Transverse colon (tissue), 4 donors: ENCODE measurements at regions not wholly inside any gene's neighbourhood (a gene's known extent, or its start where the extent isn't known, plus 50 kb on each side); places are given as distances from the start of the nearest gene placed in this dataset.

Source experiments
- EP300 ChIP-seq: sonication (generic); formaldehyde crosslinking; IDR thresholded peaks from one replicate; pipeline ENCODE4 v1.6.1; 2017; ENCODE audit warnings: antibody characterized with exemption, low read depth
- POLR2A ChIP-seq: fragments of 450-650 bp; IDR thresholded peaks from one replicate; pipeline ENCODE4 v1.6.1; 2016; ENCODE audit warnings: antibody characterized with exemption, mild to moderate bottlenecking, moderate library complexity
- POLR2AphosphoS5 ChIP-seq, 3 donors: sonication (generic); formaldehyde crosslinking; IDR thresholded peaks; one replicate each; pipeline ENCODE4 v1.6.1; 2016; ENCODE audit warnings: antibody characterized with exemption in 3 of 3
- TF ChIP-seq, protein P1 (sequence below), 5 experiments: fragments of 200-600 bp in 3 of 5; fragments of 450-650 bp in 2 of 5; sonication (generic) in 3 of 5; IDR thresholded peaks; 1 replicate in 2 of 5; 2 replicates in 3 of 5; pipeline ENCODE4 v1.5.1; 2016 to 2017; ENCODE audit warnings: antibody characterized with exemption in 5 of 5, inconsistent platforms in 3 of 5, mild to moderate bottlenecking in 2 of 5, moderate library complexity in 1 of 5

DNA sequence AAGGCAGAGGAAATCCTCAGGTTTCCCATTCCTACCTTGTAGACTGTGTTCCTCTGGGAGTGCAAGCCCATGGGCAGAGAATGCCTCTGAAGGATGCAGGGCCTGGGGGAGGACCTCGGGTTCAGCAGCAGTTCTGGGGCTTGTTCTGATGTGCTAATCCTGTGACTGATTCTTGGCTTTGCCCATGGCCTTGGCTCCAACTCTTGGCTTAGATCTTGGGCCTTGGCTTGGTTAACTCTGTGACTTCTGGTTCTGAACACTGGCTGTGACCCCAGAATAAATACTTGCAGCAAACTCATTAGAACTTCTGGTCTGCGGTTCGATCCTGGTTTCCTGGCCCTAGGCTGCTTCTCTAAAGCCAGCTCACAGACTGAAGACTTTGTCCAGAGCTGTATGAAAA lies 366.9 kb upstream of the ZEB2 start:
- TF ChIP-seq, protein P1, sequence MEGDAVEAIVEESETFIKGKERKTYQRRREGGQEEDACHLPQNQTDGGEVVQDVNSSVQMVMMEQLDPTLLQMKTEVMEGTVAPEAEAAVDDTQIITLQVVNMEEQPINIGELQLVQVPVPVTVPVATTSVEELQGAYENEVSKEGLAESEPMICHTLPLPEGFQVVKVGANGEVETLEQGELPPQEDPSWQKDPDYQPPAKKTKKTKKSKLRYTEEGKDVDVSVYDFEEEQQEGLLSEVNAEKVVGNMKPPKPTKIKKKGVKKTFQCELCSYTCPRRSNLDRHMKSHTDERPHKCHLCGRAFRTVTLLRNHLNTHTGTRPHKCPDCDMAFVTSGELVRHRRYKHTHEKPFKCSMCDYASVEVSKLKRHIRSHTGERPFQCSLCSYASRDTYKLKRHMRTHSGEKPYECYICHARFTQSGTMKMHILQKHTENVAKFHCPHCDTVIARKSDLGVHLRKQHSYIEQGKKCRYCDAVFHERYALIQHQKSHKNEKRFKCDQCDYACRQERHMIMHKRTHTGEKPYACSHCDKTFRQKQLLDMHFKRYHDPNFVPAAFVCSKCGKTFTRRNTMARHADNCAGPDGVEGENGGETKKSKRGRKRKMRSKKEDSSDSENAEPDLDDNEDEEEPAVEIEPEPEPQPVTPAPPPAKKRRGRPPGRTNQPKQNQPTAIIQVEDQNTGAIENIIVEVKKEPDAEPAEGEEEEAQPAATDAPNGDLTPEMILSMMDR (IDR thresholded peaks at IDR 0.05) = no peak
- TF ChIP-seq POLR2A (no peak), POLR2AphosphoS5 (IDR thresholded peaks at IDR 0.05) (no peak), EP300 (no peak)
